GM12878 (cell line): ENCODE measurements at regions not wholly inside any gene's neighbourhood (a gene's known extent, or its start where the extent isn't known, plus 50 kb on each side); places are given as distances from the start of the nearest gene placed in this dataset.

Experiments
- DPF2 ChIP-seq: fragments of 450-650 bp; IDR thresholded peaks from 2 replicates; pipeline ENCODE4 v1.6.1; 2017; ENCODE audit warnings: mild to moderate bottlenecking
- HDAC2 ChIP-seq: fragments of 200-600 bp; sonication (generic); IDR thresholded peaks from 2 replicates; pipeline ENCODE4 v1.6.1; 2017
- MTA3 ChIP-seq: IDR thresholded peaks from 2 replicates; pipeline ENCODE4 v1.6.1; 2012; ENCODE audit warnings: low read length, inconsistent platforms, borderline replicate concordance
- MYB ChIP-seq: fragments of 150-350 bp; IDR thresholded peaks from 2 replicates; pipeline ENCODE4 v1.6.1; 2014; ENCODE audit warnings: mild to moderate bottlenecking, low read depth, low read length, borderline replicate concordance
- NFYB ChIP-seq: IDR thresholded peaks from 2 replicates; pipeline ENCODE4 v1.6.1; 2011; ENCODE audit warnings: low read depth, mild to moderate bottlenecking, low read length, improper control_type of control experiment, moderate library complexity; ENCODE audit not compliant: insufficient read depth
- PKNOX1 ChIP-seq: fragments of 450-650 bp; IDR thresholded peaks from 2 replicates; pipeline ENCODE4 v1.6.1; 2016; ENCODE audit warnings: mild to moderate bottlenecking
- POLR2AphosphoS2 ChIP-seq: IDR thresholded peaks from 2 replicates; pipeline ENCODE4 v1.6.1; 2011; ENCODE audit warnings: low read depth, mild to moderate bottlenecking, low read length, improper control_type of control experiment, moderate library complexity
- TF ChIP-seq, protein P1 (sequence below): fragments of 450-650 bp; formaldehyde crosslinking; IDR thresholded peaks from 2 replicates; pipeline ENCODE4 v1.5.0; 2022; ENCODE audit warnings: mild to moderate bottlenecking, missing genetic modification characterization

DNA sequence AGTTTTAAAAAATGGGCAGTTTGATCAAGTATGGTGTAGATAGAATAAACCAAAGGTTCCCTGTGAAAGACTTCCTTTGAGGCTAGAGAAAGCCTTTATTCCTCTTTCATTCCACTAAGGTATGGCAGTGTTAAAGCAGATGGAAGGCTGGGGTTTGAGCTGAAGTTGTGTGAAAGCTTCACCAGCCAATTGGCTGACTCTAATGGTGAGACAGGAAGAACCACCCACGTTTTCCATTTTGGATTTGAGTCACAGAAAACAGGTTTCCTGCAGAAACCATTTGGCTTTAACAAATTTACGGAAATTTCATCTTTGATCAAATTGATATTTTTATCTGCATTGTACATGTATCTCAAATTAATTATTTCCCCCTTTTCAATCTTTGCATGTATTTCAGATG is 455.0 kb downstream of the PCNX1 start (continued):
- TF ChIP-seq NFYB (0 out of 2 replicates have a peak, but pooled peaks have one; percentile 19), PKNOX1 (peak; percentile 44; the same call in 1 of the 2 replicates), DPF2 (0 out of 2 replicates have a peak, but pooled peaks have one; percentile 13), POLR2AphosphoS2 (no peak), HDAC2 (no peak), MYB (no peak), MTA3 (no peak)
- TF ChIP-seq, protein P1, sequence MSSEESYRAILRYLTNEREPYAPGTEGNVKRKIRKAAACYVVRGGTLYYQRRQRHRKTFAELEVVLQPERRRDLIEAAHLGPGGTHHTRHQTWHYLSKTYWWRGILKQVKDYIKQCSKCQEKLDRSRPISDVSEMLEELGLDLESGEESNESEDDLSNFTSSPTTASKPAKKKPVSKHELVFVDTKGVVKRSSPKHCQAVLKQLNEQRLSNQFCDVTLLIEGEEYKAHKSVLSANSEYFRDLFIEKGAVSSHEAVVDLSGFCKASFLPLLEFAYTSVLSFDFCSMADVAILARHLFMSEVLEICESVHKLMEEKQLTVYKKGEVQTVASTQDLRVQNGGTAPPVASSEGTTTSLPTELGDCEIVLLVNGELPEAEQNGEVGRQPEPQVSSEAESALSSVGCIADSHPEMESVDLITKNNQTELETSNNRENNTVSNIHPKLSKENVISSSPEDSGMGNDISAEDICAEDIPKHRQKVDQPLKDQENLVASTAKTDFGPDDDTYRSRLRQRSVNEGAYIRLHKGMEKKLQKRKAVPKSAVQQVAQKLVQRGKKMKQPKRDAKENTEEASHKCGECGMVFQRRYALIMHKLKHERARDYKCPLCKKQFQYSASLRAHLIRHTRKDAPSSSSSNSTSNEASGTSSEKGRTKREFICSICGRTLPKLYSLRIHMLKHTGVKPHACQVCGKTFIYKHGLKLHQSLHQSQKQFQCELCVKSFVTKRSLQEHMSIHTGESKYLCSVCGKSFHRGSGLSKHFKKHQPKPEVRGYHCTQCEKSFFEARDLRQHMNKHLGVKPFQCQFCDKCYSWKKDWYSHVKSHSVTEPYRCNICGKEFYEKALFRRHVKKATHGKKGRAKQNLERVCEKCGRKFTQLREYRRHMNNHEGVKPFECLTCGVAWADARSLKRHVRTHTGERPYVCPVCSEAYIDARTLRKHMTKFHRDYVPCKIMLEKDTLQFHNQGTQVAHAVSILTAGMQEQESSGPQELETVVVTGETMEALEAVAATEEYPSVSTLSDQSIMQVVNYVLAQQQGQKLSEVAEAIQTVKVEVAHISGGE (CRISPR knock-in tag): no peak
